Duodenal mucosa (tissue), 2 donors: ENCODE measurements at regions not wholly inside any gene's neighbourhood (a gene's known extent, or its start where the extent isn't known, plus 50 kb on each side); places are given as distances from the start of the nearest gene placed in this dataset.

ENCODE experiments used
- H3K27ac ChIP-seq: one replicate; pipeline ENCODE4 v1.7.0; 2013; ENCODE audit warnings: low read depth, low read length
- H3K27me3 ChIP-seq, 2 donors: one replicate each; pipeline ENCODE4 v1.7.0; 2013; ENCODE audit warnings: low read length in 2 of 2, control low read depth in 1 of 2; ENCODE audit not compliant: insufficient read depth in 2 of 2, control insufficient read depth in 1 of 2
- H3K36me3 ChIP-seq, 2 donors: one replicate each; pipeline ENCODE4 v1.7.0; 2013; ENCODE audit warnings: low read length in 2 of 2, control low read depth in 1 of 2; ENCODE audit not compliant: insufficient read depth in 2 of 2, control insufficient read depth in 1 of 2
- H3K4me1 ChIP-seq, 2 donors: one replicate each; pipeline ENCODE4 v1.7.0; 2013; ENCODE audit warnings: low read length in 2 of 2, control low read depth in 1 of 2; ENCODE audit not compliant: insufficient read depth in 2 of 2, control insufficient read depth in 1 of 2
- H3K4me3 ChIP-seq, 2 donors: one replicate each; pipeline ENCODE4 v1.7.0; 2013; ENCODE audit warnings: low read length in 2 of 2, low read depth in 1 of 2
- H3K9ac ChIP-seq, 2 donors: one replicate each; pipeline ENCODE4 v1.7.0; 2013; ENCODE audit warnings: low read length in 2 of 2, low read depth in 1 of 2
- H3K9me3 ChIP-seq, 2 donors: one replicate each; pipeline ENCODE4 v1.7.0; 2013; ENCODE audit warnings: low read length in 2 of 2, control low read depth in 1 of 2; ENCODE audit not compliant: control insufficient read depth in 1 of 2

DNA sequence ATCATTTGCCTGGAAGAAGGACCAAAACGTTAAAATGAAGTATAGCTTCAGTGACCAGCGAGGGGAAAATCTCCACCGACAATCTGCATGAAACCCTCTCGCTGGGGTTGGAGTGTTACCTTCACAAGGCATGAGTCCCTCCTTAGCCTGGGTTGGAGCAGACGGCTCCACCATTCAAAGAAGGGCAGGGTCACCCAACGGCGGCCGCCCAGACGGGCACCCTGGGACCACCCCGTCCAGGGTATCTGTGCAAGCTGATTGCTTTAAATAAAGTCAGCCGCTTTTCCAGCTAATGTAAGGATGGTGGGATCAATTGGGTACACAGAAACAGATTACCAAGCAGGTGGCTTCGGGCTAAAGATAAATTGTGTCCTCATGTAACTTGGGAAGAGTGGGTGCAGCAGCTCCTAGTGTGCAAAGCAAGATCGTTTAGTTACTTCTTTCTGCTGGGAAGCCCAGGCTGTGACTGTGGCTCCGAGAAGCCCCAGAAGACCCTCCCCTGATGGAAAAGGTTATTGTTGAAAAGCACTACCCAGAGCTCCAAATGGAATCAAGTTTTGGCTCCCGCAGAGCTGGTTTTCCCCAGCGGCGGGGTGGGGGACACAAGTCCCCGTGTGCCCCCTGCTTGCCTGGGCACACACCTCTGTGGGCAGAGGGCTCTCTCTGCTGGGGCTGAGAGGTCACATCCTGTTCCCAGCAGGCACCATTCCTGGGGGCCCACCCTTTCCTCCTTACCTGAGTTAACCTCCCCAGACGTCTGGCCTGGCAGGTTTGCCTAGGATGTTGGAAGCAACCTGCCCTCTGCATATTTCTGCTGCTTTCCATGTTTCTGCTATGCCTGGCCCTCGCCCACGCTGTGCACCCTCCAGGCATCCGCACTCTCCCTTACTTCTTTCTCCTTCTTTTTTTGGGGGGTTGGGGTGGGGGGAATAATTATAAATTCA, 318.6 kb upstream of the DIO3 start:
- Histone ChIP-seq H3K9ac (no peak overlapping the region), H3K9me3 (no peaks in the 10 kb centered on the region), H3K27me3 (no peaks in the 10 kb centered on the region), H3K4me1 (no peaks in the 10 kb centered on the region), H3K4me3 (no peak overlapping the region), H3K27ac (no peak overlapping the region), H3K36me3 (no peaks in the 10 kb centered on the region)

DNA sequence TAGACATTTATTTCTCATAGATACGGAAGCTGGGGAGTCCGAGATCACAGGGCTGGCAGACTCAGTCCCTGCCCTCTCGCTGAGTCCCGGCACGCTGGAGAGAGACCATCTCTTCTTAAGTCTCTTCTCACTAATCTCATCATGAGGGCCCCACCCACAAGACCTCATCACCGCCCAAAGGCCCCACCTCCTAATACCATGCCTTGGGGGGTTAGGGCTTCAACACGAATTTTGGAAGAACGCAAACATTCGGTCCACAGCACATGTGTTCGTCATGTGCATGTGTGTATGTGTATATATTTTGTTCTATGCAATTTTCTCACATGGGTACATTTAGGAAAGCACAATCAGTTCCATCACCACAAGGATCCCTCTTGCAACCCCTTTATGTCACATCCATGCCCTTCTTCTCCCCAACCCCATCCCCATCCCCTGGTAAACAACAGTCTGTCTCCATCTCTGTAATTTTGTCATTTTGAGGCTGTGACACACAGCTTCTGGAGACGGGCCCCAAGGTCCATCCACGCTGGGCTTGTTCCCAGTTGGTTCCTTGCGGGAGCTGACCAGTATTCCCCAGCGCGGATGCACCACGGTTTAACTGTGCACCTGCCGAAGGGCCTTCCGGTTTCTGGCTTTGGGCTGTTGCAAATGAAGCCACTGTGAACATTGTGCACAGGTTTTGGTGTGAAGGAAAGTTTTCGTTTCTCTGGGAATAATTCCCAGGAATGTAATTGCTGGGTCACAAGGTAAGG, 317.5 kb upstream of the DIO3 start:
- H3K36me3 ChIP-seq, result no peaks in the 10 kb centered on the region
- no peaks in the 10 kb centered on the region for H3K27me3 ChIP-seq
- no peaks in the 10 kb centered on the region for H3K9me3 ChIP-seq
- H3K4me1 ChIP-seq, result no peaks in the 10 kb centered on the region
- no peak overlapping the region for H3K9ac ChIP-seq
- H3K4me3 ChIP-seq, result no peak overlapping the region
- no peak overlapping the region for H3K27ac ChIP-seq

DNA sequence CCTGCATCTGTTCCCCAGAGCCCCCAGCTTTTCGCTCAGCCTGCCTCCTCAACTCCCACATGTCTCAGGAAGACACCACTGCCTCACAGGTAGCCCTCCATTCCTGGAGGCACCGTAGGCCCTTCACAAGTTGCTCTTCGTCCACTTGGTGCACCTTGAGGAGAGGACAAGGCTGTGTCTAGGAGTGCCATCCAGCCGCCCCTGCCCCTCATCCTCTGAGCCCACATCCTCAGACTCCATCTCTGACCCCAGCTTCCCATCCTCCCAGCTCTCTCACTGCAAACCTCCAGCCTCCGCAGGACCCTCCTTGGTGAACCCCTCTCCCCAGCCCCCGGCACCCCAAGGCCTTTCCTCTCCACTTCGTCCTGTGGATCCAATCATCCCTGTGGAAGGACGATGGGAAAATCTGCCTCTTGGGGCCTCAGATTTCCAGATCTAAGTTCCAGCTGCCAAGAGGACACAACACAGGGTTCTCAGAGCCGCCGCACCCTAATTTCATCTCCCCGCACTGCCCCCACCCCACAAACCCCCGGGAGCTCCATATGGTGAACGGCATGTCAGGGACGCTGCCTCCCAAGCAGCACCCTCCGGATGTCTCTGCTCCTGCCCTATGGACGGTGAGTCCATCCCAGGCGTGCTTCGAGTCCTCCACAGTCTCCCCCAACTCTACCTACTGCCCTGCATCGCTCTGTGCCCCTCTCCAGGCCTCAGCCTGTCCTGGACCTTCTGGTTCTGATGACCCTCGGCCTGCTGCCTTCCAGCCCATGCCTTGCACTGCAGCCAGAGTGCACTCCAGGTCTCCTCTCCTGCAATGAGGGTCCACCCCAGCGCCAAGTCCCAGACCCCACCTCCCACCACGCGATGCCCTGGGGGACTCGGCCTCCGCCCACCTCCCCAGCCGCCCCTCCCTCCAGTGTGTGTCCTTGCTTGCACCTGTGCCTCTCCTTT, 314.1 kb upstream of the DIO3 start:
- H3K27ac ChIP-seq, result no peak overlapping the region
- no peaks in the 10 kb centered on the region for H3K9me3 ChIP-seq
- H3K9ac ChIP-seq, result no peak overlapping the region
- H3K4me3 ChIP-seq, result no peak overlapping the region
- no peaks in the 10 kb centered on the region for H3K27me3 ChIP-seq
- H3K4me1 ChIP-seq, result no peaks in the 10 kb centered on the region
- H3K36me3 ChIP-seq, result no peaks in the 10 kb centered on the region

DNA sequence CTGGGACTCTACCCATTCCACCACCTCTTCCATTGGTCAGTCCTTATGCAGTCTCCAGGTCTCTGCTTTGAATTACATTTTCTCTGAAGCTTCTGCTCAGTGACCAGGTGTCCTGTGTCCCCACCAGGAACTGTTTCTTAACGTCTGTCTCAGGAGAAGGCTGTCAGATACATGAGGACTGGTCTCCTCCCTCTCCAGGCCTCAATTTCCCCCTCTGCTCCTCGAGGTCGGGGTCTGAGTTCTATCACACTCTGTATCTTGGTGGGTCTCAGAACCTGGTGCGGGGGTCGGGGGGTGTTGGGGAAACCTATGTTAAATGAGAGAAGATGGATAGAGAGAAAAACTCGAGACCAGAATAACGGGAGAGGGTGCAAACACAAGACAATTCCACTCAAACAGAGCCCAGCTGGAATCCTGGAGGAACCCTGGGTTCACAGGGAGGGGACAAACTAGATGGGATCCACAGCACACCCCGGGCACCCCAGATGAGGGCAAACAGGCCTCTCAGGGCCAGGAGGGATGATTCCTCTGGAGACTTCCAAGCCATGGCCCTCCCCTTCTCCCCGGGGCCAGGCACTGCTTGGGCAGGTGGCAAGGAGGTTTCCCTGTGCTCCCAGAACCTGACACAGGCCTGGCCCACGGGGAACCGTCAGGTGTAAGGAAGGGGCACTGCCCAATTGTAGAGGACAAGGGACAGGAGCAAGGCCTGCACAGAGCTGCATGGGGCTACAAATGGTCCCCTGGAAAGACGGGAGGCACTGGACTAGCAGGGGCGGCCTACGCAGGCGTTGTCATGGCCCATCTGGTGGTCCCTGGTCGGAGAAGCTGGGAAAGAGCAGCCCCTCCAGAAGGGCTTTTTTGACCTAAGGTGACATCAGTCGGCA, 313.2 kb upstream of the DIO3 start:
- no peak overlapping the region for H3K27ac ChIP-seq
- H3K27me3 ChIP-seq, result no peaks in the 10 kb centered on the region
- no peak overlapping the region for H3K9ac ChIP-seq
- H3K4me3 ChIP-seq, result no peak overlapping the region
- no peaks in the 10 kb centered on the region for H3K9me3 ChIP-seq
- no peaks in the 10 kb centered on the region for H3K36me3 ChIP-seq
- no peaks in the 10 kb centered on the region for H3K4me1 ChIP-seq

GRCh38 chr14:101248840-101249675, 312.2 kb upstream of the DIO3 start:
- H3K27me3 ChIP-seq, result no peaks in the 10 kb centered on the region
- H3K9ac ChIP-seq, result no peak overlapping the region
- no peak overlapping the region for H3K27ac ChIP-seq
- no peaks in the 10 kb centered on the region for H3K9me3 ChIP-seq
- H3K4me3 ChIP-seq, result no peak overlapping the region
- H3K4me1 ChIP-seq, result no peaks in the 10 kb centered on the region
- H3K36me3 ChIP-seq, result no peaks in the 10 kb centered on the region

GRCh38 chr14:101249676-101250036, 311.6 kb upstream of the DIO3 start:
- H3K27ac ChIP-seq, result no peak overlapping the region
- H3K9ac ChIP-seq, result no peak overlapping the region
- H3K4me3 ChIP-seq, result no peak overlapping the region
- H3K9me3 ChIP-seq, result no peaks in the 10 kb centered on the region
- H3K27me3 ChIP-seq, result no peaks in the 10 kb centered on the region
- H3K4me1 ChIP-seq, result no peaks in the 10 kb centered on the region
- no peaks in the 10 kb centered on the region for H3K36me3 ChIP-seq

DNA sequence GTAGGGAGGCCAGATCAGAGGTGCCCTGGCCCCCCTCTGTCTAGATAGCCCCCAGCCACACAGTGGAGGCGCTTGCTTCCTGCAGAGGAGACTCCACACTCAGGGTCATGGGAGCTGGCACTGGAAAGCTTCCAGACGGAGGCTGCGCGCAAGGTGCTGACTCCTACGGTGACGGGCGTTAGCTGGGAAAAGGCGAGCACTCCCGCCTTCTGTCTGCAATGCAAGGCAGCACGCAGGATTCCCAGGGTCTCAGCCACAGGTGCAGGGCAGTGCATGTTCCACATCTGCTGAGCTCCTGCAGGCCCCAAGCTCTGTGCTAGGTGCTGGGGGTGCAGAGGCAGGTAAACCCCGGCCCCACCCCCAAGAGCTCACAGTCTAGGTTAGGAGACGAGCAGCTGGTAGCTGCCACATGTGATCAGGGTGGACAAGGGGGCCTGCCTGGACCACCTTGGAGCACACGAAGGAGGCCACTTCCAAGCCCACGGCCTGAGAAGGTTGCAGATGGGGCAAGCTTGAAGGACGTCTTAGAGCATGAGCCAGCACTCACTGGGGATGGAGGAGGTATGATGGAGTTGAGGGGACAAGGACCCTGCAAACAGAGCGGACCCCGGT, 310.9 kb upstream of the DIO3 start:
- Histone ChIP-seq H3K27ac (no peak overlapping the region), H3K9ac (no peak overlapping the region), H3K4me3 (no peak overlapping the region), H3K4me1 (no peaks in the 10 kb centered on the region), H3K9me3 (no peaks in the 10 kb centered on the region), H3K27me3 (no peaks in the 10 kb centered on the region), H3K36me3 (no peaks in the 10 kb centered on the region)

- no peaks in the 10 kb centered on the region for H3K4me1 ChIP-seq
Measured at GRCh38 chr14:101250948-101251811, 310.1 kb upstream of the DIO3 start.

More at GRCh38 chr14:101250948-101251811, 310.1 kb upstream of the DIO3 start:
- no peak overlapping the region for H3K27ac ChIP-seq
- no peak overlapping the region for H3K4me3 ChIP-seq
- no peaks in the 10 kb centered on the region for H3K27me3 ChIP-seq
- H3K36me3 ChIP-seq, result no peaks in the 10 kb centered on the region
- no peak overlapping the region for H3K9ac ChIP-seq
- no peaks in the 10 kb centered on the region for H3K9me3 ChIP-seq
